ENCODE measurements at regions not wholly inside any gene's neighbourhood (a gene's known extent, or its start where the extent isn't known, plus 50 kb on each side); places are given as distances from the start of the nearest gene placed in this dataset.

DNA sequence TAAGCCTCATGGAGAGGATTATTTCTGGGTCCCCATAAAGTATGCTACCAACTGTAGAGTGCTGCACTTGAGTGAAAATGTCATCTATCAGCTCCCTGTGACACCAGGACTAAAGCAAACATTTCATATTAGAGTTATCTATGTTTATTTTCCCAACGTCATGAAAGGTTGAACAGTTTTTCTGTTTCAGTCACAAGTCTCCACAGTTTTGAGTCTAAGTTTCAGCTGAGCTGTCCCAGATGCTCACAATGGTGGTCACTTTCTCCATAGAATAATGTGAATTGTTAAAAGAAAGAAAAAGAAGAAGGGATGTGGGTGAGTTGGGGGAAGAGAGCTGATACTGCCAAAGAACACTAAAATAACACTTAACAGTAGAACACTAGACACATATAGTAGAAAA lies 126.3 kb upstream of the C9orf72 start:
- no peak for DNase-seq (ENCODE audit: low read depth)
- no peaks in the 10 kb centered on the region for H3K27me3 ChIP-seq (ENCODE audit: control insufficient read depth, insufficient read depth, low read length)
- H3K36me3 ChIP-seq (ENCODE audit: control insufficient read depth, insufficient read depth, low read length) = no peaks in the 10 kb centered on the region
- H3K4me3 ChIP-seq (ENCODE audit: low read depth, low read length) = no peak overlapping the region
- TF ChIP-seq, protein P1, sequence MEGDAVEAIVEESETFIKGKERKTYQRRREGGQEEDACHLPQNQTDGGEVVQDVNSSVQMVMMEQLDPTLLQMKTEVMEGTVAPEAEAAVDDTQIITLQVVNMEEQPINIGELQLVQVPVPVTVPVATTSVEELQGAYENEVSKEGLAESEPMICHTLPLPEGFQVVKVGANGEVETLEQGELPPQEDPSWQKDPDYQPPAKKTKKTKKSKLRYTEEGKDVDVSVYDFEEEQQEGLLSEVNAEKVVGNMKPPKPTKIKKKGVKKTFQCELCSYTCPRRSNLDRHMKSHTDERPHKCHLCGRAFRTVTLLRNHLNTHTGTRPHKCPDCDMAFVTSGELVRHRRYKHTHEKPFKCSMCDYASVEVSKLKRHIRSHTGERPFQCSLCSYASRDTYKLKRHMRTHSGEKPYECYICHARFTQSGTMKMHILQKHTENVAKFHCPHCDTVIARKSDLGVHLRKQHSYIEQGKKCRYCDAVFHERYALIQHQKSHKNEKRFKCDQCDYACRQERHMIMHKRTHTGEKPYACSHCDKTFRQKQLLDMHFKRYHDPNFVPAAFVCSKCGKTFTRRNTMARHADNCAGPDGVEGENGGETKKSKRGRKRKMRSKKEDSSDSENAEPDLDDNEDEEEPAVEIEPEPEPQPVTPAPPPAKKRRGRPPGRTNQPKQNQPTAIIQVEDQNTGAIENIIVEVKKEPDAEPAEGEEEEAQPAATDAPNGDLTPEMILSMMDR (IDR thresholded peaks at IDR 0.05; ENCODE audit: insufficient read depth, low read length, poor library complexity, severe bottlenecking) = no peak

DNA sequence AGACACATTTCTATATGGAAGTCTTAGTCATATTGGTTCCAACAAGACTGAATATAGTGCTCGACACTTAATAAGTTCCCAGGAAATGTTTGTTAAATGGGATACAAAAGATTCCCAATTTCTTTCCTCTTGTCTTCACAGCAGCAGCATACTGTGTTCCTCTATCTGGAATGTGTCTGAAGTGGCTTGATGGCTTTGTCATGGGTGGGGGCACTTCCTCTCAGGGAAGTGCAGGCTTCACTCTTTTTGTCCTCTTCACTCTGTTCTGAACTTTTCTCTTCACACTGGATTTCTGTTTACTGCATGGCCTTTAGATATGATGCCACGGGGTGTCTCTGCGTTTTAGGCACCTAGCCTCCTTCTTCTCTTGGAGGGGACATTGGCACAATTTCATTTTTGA lies 127.7 kb upstream of the C9orf72 start:
- Histone ChIP-seq H3K27me3 (ENCODE audit: control insufficient read depth, insufficient read depth, low read length) (no peaks in the 10 kb centered on the region), H3K4me3 (ENCODE audit: low read depth, low read length) (no peak overlapping the region), H3K36me3 (ENCODE audit: control insufficient read depth, insufficient read depth, low read length) (no peaks in the 10 kb centered on the region)
- DNase-seq (ENCODE audit: low read depth) = no peak
- TF ChIP-seq, protein P1 (IDR thresholded peaks at IDR 0.05; ENCODE audit: insufficient read depth, low read length, poor library complexity, severe bottlenecking) = no peak

DNA sequence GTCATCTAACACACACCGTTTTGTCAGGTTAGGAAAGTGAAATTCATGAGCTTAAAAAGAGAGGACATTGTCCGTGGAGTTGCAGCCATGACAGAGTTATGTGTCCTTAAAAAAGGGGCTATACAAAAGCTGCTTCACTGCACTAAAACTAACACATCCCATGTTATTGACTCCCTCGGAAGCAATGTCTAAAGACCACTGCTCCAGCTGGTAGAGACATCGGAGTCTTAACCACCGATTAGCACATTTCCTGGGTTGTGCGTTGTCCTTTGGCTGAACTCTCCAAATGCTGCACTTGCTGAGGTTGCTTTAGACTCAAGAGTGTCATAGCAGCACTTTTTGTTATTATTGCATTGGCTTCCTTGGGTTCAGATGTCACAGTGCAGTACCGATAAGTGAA lies 128.3 kb upstream of the C9orf72 start:
- H3K4me3 ChIP-seq (ENCODE audit: low read depth, low read length) = no peak overlapping the region
- DNase-seq (ENCODE audit: low read depth) = no peak

DNA sequence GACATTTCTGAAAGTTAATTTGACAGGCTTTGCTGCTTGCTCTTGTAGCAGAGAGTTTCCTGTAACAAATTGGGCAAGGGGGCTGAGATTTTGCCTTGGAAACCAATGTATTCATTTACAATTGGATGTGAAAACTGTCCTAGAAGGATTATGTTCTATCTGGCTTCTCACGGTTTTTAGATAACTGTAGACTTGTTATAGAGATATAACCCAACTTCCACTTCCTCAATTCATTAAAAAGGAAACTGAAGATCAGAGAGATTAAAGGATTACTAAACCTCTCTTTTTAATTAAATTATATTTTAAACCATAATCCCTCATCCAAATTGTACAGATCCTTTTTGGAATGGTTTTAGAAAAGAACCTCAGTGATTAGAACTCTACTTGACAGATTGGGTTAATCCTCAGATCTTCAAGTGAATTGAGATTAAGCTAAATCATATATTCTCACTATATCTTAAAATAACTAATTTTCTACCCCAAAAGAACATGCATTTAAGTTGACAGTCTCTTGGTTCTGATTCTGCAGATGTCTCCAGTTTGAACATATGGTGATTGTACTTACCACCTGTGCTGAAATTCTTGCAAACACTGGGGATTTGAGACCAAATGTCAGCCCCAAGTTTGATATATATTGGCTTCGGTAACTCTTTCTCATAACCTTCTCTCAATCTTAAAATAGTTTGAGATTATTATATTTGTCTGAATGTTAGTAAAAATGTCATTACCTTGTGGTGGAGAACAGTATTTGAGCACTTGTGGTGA lies 130.1 kb upstream of the C9orf72 start:
- Histone ChIP-seq H3K27me3 (ENCODE audit: control insufficient read depth, insufficient read depth, low read length) (no peaks in the 10 kb centered on the region), H3K36me3 (ENCODE audit: control insufficient read depth, insufficient read depth, low read length) (no peaks in the 10 kb centered on the region), H3K4me3 (ENCODE audit: low read depth, low read length) (no peak overlapping the region)
- TF ChIP-seq, protein P1 (IDR thresholded peaks at IDR 0.05; ENCODE audit: insufficient read depth, low read length, poor library complexity, severe bottlenecking) = no peak
- DNase-seq (ENCODE audit: low read depth) = no peak

More for the DNA sequence above, 128.3 kb upstream of the C9orf72 start:
- Histone ChIP-seq H3K36me3 (ENCODE audit: control insufficient read depth, insufficient read depth, low read length) (no peaks in the 10 kb centered on the region), H3K27me3 (ENCODE audit: control insufficient read depth, insufficient read depth, low read length) (no peaks in the 10 kb centered on the region)
- TF ChIP-seq, protein P1 (IDR thresholded peaks at IDR 0.05; ENCODE audit: insufficient read depth, low read length, poor library complexity, severe bottlenecking) = no peak

DNA sequence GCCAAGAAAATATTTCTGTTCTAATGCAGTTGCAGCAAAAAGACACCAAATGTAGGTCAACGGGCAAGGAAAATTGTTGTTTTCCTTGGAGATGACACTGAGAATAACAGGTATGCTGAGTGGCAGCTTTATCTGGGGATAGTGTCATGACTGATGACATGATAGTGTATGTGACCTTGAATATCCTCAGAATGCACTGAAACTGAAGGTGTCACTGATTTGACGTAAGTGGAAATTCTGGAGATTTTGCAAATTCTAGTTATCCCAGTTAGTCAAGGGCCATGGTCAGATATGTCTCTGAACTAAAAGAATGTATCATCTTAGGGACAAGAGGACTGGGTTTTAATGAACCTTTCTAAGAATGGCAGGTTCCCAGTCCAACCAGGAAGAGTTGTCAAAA lies 138.0 kb upstream of the C9orf72 start:
- no peak for DNase-seq (ENCODE audit: low read depth)
- H3K4me3 ChIP-seq (ENCODE audit: low read depth, low read length) = no peak overlapping the region
- no peaks in the 10 kb centered on the region for H3K36me3 ChIP-seq (ENCODE audit: control insufficient read depth, insufficient read depth, low read length)
- H3K27me3 ChIP-seq (ENCODE audit: control insufficient read depth, insufficient read depth, low read length) = no peaks in the 10 kb centered on the region
- TF ChIP-seq, protein P1 (IDR thresholded peaks at IDR 0.05; ENCODE audit: insufficient read depth, low read length, poor library complexity, severe bottlenecking) = no peak

DNA sequence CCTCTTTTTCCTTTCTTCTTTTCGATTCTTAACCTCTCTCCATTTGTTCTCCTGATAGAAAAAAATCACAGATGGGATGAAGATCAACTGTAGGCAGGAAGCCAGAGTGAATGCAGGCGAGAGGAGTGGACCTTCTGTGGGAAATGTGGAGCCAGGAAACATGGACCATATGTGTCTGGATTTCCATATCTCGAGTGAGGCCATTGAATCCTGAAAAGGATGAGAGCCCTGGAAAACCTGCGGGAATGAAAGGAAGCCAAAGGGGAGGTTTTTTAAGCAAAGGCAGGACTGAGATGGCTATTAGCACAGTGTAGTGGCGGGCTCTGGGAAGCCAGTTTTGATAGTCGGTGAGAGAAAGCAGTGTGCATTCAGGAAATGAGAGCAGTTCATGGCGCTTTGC lies 139.5 kb upstream of the C9orf72 start:
- no peaks in the 10 kb centered on the region for H3K36me3 ChIP-seq (ENCODE audit: control insufficient read depth, insufficient read depth, low read length)
- H3K4me3 ChIP-seq (ENCODE audit: low read depth, low read length) = no peak overlapping the region
- TF ChIP-seq, protein P1 (IDR thresholded peaks at IDR 0.05; ENCODE audit: insufficient read depth, low read length, poor library complexity, severe bottlenecking) = no peak
- DNase-seq (ENCODE audit: low read depth) = no peak
- no peaks in the 10 kb centered on the region for H3K27me3 ChIP-seq (ENCODE audit: control insufficient read depth, insufficient read depth, low read length)

All from kidney epithelial cell (primary cell).